ENCODE measurements at regions not wholly inside any gene's neighbourhood (a gene's known extent, or its start where the extent isn't known, plus 50 kb on each side); places are given as distances from the start of the nearest gene placed in this dataset.

DNA sequence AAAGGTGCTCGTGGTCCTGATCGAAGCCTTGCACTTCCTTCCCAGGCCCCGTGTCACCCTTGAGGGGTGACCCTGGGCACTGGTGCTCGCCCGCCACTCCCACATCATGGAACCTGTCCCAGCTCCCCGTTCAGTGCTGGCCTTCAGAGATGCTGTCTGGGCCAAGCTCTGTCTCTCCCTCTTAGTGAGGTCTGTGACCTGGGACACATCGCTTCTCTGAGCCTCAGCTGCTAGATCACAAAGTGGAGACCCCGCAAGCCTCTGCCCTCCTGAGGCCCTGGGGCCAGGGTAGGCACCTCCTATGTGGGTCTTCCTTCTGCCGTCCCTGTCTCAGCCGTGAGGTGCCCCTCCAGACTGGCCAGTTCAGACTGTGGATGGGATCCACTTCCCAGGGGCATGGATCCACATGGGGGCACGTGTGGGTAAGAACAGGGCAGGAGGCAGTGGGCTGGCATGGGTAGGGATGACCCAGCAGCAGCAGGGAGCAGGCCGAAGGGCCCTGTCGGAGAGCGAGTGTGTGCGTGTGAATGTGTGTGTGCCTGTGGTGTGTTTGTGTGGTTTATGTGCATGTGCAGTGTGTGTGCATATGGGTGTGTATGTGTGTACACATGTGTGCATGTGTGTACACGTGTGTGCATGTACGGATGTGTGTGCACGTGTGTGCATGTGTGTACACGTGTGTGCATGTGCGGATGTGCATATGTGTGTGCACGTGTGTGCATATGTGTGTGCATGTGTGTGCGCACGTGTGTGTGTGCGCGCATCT lies 1073.7 kb downstream of the BRD1 start:
- DNase-seq: no peak

DNA sequence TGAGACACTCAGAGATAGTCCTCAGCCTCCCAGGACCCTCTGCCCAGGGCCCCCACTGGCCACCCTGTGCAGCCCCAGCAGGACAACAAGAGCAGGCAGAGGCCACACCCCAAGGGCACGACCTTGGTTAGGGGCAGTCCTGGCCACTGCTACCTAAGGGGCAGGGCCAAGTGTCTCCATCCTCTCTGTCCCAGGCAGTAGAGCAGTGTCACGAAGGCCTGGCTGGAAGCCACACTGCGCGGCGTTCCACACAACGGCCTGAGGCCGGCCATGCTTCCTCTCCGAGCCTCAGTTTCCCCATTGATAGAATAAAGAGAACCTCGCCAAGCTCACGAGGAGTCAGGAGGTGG lies 1074.3 kb downstream of the BRD1 start:
- no peak for DNase-seq

- DNase-seq: no peak
These were observed 1075.0 kb downstream of the BRD1 start for GRCh38 chr22:48752451-48753380.

- DNase-seq: no peak
These were observed 1075.9 kb downstream of the BRD1 start for GRCh38 chr22:48751539-48752437.

DNA sequence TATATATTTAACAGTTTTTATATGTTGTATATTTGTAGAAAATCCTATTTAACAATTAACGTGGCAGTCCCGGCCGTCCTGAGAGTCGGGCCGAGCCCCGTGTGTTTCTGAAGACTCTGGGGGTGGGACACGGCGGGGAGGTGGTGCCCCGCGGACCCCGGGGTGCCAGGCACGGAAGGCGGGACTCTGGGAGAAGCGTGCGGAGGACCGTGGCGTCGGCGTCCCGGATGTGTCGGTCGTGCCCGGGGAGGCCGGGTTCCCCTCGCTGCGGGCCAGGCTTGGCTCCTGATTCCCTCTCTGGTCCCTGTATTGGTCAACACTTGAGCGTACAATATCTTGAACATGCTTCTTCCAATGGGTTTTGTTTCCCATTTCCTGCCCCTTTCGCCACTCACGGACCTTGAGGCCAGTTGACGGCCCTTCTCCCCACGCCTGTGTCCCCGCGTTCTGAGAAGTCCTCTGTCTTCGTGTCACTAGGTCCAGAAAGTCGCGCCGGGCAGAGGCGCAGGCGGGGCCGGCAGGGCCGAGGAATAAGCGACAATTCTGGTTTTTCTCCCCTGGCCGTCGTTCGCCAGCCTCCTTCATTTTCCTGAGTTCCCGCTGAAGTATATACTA lies 1076.7 kb downstream of the BRD1 start:
- DNase-seq: no peak

DNA sequence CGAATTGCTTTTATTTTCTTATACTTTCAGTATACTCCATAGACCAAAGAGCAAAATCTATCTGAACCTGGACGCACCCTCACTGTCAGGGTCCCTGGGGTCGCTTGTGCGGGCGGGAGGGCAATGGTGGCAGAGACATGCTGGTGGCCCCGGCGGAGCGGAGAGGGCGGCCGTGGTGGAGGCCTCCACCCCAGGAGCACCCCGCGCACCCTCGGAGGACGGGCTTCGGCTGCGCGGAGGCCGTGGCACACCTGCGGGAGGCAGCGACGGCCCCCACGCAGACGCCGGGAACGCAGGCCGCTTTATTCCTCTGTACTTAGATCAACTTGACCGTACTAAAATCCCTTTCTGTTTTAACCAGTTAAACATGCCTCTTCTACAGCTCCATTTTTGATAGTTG lies 1077.4 kb downstream of the BRD1 start:
- DNase-seq: no peak

DNA sequence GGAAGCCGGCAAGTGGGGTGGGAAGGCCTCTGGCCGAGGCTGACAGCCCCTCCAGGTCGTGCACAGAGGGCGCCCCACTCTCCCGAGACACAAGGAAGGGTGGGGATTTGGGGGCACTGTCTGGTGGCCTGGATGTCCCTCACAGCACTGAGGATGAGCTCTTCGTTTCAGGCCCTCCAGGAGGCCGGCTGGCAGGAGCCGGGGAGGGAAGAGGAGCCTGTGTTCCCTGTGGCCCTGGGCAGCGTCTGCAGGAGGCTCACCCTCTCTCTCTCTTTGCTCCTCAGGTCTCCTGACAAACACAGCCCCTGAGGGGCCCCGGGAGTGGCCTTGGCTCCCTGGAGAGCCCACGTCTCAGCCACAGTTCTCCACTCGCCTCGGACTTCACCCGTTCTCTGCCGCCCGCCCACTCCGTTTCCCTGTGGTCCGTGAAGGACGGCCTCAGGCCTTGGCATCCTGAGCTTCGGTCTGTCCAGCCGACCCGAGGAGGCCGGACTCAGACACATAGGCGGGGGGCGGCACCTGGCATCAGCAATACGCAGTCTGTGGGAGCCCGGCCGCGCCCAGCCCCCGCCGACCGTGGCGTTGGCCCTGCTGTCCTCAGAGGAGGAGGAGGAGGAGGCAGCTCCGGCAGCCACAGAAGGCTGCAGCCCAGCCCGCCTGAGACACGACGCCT lies 1078.0 kb downstream of the BRD1 start:
- DNase-seq: no peak

GRCh38 chr22:48748860-48749554 lies 1078.7 kb downstream of the BRD1 start:
- no peak for DNase-seq

- no peak for DNase-seq
These were observed 1079.4 kb downstream of the BRD1 start for GRCh38 chr22:48748113-48748859.

GRCh38 chr22:48746789-48747425 lies 1080.8 kb downstream of the BRD1 start:
- DNase-seq: no peak

GRCh38 chr22:48745842-48746788 lies 1081.6 kb downstream of the BRD1 start:
- no peak for DNase-seq

- no peak for DNase-seq
These were observed 1082.5 kb downstream of the BRD1 start for GRCh38 chr22:48744967-48745841.

- DNase-seq: no peak
These were observed 1083.4 kb downstream of the BRD1 start for GRCh38 chr22:48744283-48744641.

- DNase-seq: no peak
These were observed 1083.9 kb downstream of the BRD1 start for GRCh38 chr22:48743601-48744282.

- DNase-seq: no peak
These were observed 1084.9 kb downstream of the BRD1 start for GRCh38 chr22:48742556-48743343.

- no peak for DNase-seq
These were observed 1085.5 kb downstream of the BRD1 start for GRCh38 chr22:48742191-48742555.

DNA sequence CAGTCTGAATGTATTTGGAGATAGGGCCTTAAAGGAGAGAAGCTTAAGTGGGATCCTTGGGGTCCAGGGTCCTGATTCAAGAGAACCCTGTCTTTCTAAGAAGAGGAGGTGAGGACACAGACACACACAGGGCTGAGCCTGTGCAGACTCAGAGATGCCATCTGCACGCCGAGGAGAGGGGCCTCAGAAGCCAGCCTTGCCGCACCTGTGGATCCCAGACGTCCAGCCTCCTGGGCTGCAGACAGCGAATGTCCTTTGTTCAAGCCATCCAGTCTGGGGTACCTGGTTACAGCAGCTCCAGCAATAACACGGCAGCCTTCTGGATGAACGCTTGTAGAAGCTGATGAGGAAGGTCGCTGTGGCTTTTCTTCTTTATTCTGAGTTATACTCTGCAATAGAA lies 1086.1 kb downstream of the BRD1 start:
- no peak for DNase-seq

Data from CD4-positive, alpha-beta T cell treated with Interleukin-17A for 4 hours (primary cell).